Stimulated activated CD8-positive, alpha-beta memory T cell treated with anti-CD3 and anti-CD28 coated beads, Interleukin-2, amount 100 ng/mL, for 1 hour (primary cell): ENCODE measurements at regions not wholly inside any gene's neighbourhood (a gene's known extent, or its start where the extent isn't known, plus 50 kb on each side); places are given as distances from the start of the nearest gene placed in this dataset.

ENCODE experiments used
- DNase-seq, 2 donors: peaks; one replicate each; pipeline ENCODE4 v3.0.0-alpha.2; 2020; ENCODE audit warnings: low read depth in 2 of 2

- DNase-seq, result no peak
Observed at GRCh38 chr12:24414480-24414879, 465.0 kb upstream of the SOX5 start.

GRCh38 chr12:24411948-24412347 is 462.5 kb upstream of the SOX5 start:
- no peak for DNase-seq

- no peak for DNase-seq
Observed at GRCh38 chr12:24409868-24410267, 460.4 kb upstream of the SOX5 start.

GRCh38 chr12:24408305-24408704 is 458.8 kb upstream of the SOX5 start:
- DNase-seq, result no peak

- DNase-seq, result no peak
Observed at GRCh38 chr12:24407884-24408283, 458.4 kb upstream of the SOX5 start.

- DNase-seq, result no peak
Observed at GRCh38 chr12:24404086-24404815, 454.8 kb upstream of the SOX5 start.

- DNase-seq, result no peak
Observed at GRCh38 chr12:24400533-24400932, 451.1 kb upstream of the SOX5 start.

GRCh38 chr12:24398605-24399004 is 449.1 kb upstream of the SOX5 start:
- DNase-seq, result no peak

- no peak for DNase-seq
Observed at GRCh38 chr12:24396224-24396623, 446.8 kb upstream of the SOX5 start.

- DNase-seq, result no peak
Observed at GRCh38 chr12:24394246-24394645, 444.8 kb upstream of the SOX5 start.

- DNase-seq, result no peak
Observed at GRCh38 chr12:24393071-24393470, 443.6 kb upstream of the SOX5 start.

GRCh38 chr12:24389394-24389793 is 439.9 kb upstream of the SOX5 start:
- no peak for DNase-seq

GRCh38 chr12:24387381-24387780 is 437.9 kb upstream of the SOX5 start:
- no peak for DNase-seq

GRCh38 chr12:24386836-24387235 is 437.4 kb upstream of the SOX5 start:
- DNase-seq, result no peak

GRCh38 chr12:24381790-24382189 is 432.3 kb upstream of the SOX5 start:
- no peak for DNase-seq

- DNase-seq, result no peak
Observed at GRCh38 chr12:24379861-24380521, 430.5 kb upstream of the SOX5 start.

- no peak for DNase-seq
Observed at GRCh38 chr12:24379433-24379832, 430.0 kb upstream of the SOX5 start.

- DNase-seq, result no peak
Observed at GRCh38 chr12:24378548-24379407, 429.3 kb upstream of the SOX5 start.

GRCh38 chr12:24374452-24374851 is 425.0 kb upstream of the SOX5 start:
- DNase-seq, result no peak

- no peak for DNase-seq
Observed at GRCh38 chr12:24373004-24373403, 423.5 kb upstream of the SOX5 start.

GRCh38 chr12:24366514-24366913 is 417.0 kb upstream of the SOX5 start:
- DNase-seq, result no peak

GRCh38 chr12:24364921-24365320 is 415.5 kb upstream of the SOX5 start:
- DNase-seq, result no peak
